PC-9 (cell line): ENCODE measurements at regions not wholly inside any gene's neighbourhood (a gene's known extent, or its start where the extent isn't known, plus 50 kb on each side); places are given as distances from the start of the nearest gene placed in this dataset.

Experiments used
- BruUV-seq: library from RNA; stranded (reverse); fragments of 400-500 nt; replicated peaks from 2 replicates; lab custom pipeline; 2021; lab: Mats Ljungman, UMichigan
- CTCF ChIA-PET: fragments of 300-600 bp; sonication (Branson Sonifier 250); formaldehyde crosslinking; loops from one replicate; lab custom pipeline; 2022; ENCODE audit warnings: antibody characterized with exemption; lab: Charles Lee
- POLR2A ChIA-PET: fragments of 300-600 bp; sonication (Branson Sonifier 250); formaldehyde crosslinking; loops from one replicate; lab custom pipeline; 2022; ENCODE audit warnings: antibody characterized with exemption; ENCODE audit not compliant: unreplicated experiment; lab: Charles Lee
- DNase-seq, 2 experiments: peaks; one replicate each; pipeline versions ENCODE4 v3.0.0 to v3.0.0-alpha.2; 2015 to 2022; ENCODE audit warnings: mixed read lengths in 1 of 2
- H2AFZ ChIP-seq: fragments of 200-600 bp; sonication (generic); 2 replicates; pipeline ENCODE4 v1.8.1; 2017; ENCODE audit warnings: antibody characterized with exemption
- H3F3A ChIP-seq: fragments of 200-600 bp; sonication (generic); 2 replicates; pipeline ENCODE4 v1.8.1; 2017; ENCODE audit warnings: antibody characterized with exemption, mild to moderate bottlenecking, low read depth; ENCODE audit not compliant: insufficient read depth
- H3K27ac ChIP-seq: fragments of 200-600 bp; sonication (generic); 2 replicates; pipeline ENCODE4 v1.6.1; 2016; ENCODE audit warnings: mixed run types
- H3K27me3 ChIP-seq: fragments of 200-600 bp; sonication (generic); 2 replicates; pipeline ENCODE4 v1.6.1; 2016; ENCODE audit warnings: low read depth, mixed run types; ENCODE audit not compliant: insufficient read depth
- H3K36me3 ChIP-seq: fragments of 200-600 bp; sonication (generic); 2 replicates; pipeline ENCODE4 v1.6.1; 2016; ENCODE audit warnings: low read depth, mixed run types
- H3K4me1 ChIP-seq: fragments of 200-600 bp; sonication (generic); replicated peaks from 2 replicates; pipeline ENCODE4 v1.6.1; 2016; ENCODE audit warnings: mixed run types; ENCODE audit not compliant: insufficient read depth
- H3K4me2 ChIP-seq: fragments of 200-600 bp; sonication (generic); 2 replicates; pipeline ENCODE4 v1.6.1; 2017; ENCODE audit warnings: mixed run types
- H3K4me3 ChIP-seq: fragments of 200-600 bp; sonication (generic); 2 replicates; pipeline ENCODE4 v1.6.1; 2016; ENCODE audit warnings: mixed run types
- H3K79me2 ChIP-seq: fragments of 200-600 bp; sonication (generic); 2 replicates; pipeline ENCODE4 v1.6.1; 2017; ENCODE audit warnings: low read depth, mixed run types
- H3K9me2 ChIP-seq: fragments of 200-600 bp; sonication (generic); 2 replicates; pipeline ENCODE4 v1.8.1; 2017; ENCODE audit warnings: mild to moderate bottlenecking; ENCODE audit not compliant: insufficient read depth
- H3K9me3 ChIP-seq: fragments of 200-600 bp; sonication (generic); 2 replicates; pipeline ENCODE4 v1.8.1; 2016; ENCODE audit warnings: low read depth; ENCODE audit not compliant: insufficient read depth
- H4K20me1 ChIP-seq: fragments of 200-600 bp; sonication (generic); 2 replicates; pipeline ENCODE4 v1.8.1; 2017; ENCODE audit not compliant: insufficient read depth
- EZH2 ChIP-seq: fragments of 200-600 bp; sonication (generic); IDR thresholded peaks from 2 replicates; pipeline ENCODE4 v1.8.0; 2017; ENCODE audit warnings: antibody characterized with exemption, low read depth
- intact Hi-C: fragments of 100-400 bp; cut with micrococcal nuclease; formaldehyde crosslinking; loops from one replicate; pipeline ENCODE4 v1.10.0; 2022; ENCODE audit not compliant: unreplicated experiment
- TF ChIP-seq, protein P1 (sequence below): fragments of 200-600 bp; sonication (generic); conservative IDR thresholded peaks from 2 replicates; pipeline ENCODE4 v1.6.1; 2017; ENCODE audit warnings: mixed run types, antibody characterized with exemption, mild to moderate bottlenecking, moderate library complexity

DNA sequence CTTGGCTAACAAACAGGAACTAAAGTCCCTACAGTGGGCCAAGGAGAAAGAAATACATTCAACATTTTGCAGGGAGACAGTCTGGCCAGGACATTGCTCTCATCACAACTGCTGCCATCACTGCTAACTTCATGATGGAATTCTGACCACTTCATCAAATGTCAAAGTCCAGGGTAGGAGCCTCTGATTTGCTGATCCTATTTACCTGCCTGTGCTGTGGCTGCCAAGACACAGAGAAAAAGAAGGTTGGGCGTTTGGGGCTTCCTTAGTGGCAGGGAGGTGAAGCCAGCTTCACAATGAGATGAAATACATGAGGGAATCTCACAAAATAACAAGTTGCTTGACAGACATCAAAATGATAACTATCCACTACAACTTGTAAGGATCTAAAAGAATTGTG lies 343.9 kb upstream of the CADM1 start:
- intact Hi-C loops: no loop called here
- Histone ChIP-seq H3K27me3 (no peaks in the 10 kb centered on the region), H3F3A (no peaks in the 10 kb centered on the region), H3K4me2 (no peak overlapping the region), H3K27ac (no peak overlapping the region), H3K9me2 (no peaks in the 10 kb centered on the region), H3K9me3 (no peaks in the 10 kb centered on the region), H3K79me2 (no peaks in the 10 kb centered on the region), H3K36me3 (no peaks in the 10 kb centered on the region), H4K20me1 (no peaks in the 10 kb centered on the region), H3K4me3 (no peak overlapping the region), H2AFZ (no peak overlapping the region), H3K4me1 (no peaks in the 10 kb centered on the region)
- ChIA-PET CTCF (no interaction called here), POLR2A (no interaction called here)
- TF ChIP-seq, protein P1, sequence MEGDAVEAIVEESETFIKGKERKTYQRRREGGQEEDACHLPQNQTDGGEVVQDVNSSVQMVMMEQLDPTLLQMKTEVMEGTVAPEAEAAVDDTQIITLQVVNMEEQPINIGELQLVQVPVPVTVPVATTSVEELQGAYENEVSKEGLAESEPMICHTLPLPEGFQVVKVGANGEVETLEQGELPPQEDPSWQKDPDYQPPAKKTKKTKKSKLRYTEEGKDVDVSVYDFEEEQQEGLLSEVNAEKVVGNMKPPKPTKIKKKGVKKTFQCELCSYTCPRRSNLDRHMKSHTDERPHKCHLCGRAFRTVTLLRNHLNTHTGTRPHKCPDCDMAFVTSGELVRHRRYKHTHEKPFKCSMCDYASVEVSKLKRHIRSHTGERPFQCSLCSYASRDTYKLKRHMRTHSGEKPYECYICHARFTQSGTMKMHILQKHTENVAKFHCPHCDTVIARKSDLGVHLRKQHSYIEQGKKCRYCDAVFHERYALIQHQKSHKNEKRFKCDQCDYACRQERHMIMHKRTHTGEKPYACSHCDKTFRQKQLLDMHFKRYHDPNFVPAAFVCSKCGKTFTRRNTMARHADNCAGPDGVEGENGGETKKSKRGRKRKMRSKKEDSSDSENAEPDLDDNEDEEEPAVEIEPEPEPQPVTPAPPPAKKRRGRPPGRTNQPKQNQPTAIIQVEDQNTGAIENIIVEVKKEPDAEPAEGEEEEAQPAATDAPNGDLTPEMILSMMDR: no peak
- no peak for TF ChIP-seq EZH2
- no TSS peak for BruUV-seq
- no peak for DNase-seq

DNA sequence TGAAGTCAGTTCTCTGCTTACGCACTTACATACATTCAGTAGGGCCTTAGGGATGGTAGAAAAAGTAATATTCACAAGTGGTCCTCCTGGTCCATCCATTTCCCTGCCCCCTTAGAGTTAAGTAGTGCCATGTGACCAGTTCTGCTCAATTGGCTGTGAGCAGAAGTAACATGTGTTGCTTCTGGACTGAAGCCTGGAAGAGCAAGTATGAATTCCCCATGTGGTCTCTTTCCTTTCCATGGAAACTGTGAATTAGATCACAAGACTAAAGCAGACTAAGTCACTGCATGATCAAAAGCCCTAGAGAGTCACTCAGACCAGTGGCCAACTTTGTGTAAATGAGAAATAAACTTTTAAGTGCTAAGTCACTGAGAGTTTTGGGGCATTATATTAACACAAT lies 341.7 kb upstream of the CADM1 start:
- TF ChIP-seq EZH2: no peak
- TF ChIP-seq, protein P1: no peak
- no peaks in the 10 kb centered on the region for H3K79me2 ChIP-seq
- H3F3A ChIP-seq: no peaks in the 10 kb centered on the region
- POLR2A ChIA-PET: no interaction called here
- no peak overlapping the region for H3K4me2 ChIP-seq
- no peak overlapping the region for H3K4me3 ChIP-seq
- H4K20me1 ChIP-seq: no peaks in the 10 kb centered on the region
- intact Hi-C loops: no loop called here
- no peak for DNase-seq
- no peak overlapping the region for H3K27ac ChIP-seq
- no peaks in the 10 kb centered on the region for H3K9me2 ChIP-seq
- no peaks in the 10 kb centered on the region for H3K36me3 ChIP-seq
- H3K27me3 ChIP-seq: no peaks in the 10 kb centered on the region
- CTCF ChIA-PET: no interaction called here
- BruUV-seq: no TSS peak
- no peaks in the 10 kb centered on the region for H3K4me1 ChIP-seq
- no peak overlapping the region for H2AFZ ChIP-seq
- no peaks in the 10 kb centered on the region for H3K9me3 ChIP-seq

DNA sequence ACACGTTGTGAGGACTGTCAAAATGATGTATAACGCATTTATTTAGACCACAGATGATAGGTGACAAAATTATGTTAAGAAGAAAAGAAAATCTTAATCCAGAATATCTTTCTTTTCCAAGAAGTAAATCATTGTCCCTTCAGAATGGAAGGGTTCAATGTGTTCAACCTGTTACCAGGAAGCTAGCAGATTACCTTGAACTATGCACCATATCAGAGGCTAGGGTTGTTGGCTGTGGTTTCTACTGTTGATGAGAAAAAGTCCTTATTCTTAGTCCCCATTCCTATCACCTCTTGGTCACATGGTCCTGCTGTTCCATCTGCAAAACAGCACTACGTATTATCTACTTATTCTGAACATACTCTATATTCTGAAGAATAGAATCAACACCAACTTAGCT lies 339.5 kb upstream of the CADM1 start:
- Histone ChIP-seq H3K27ac (no peak overlapping the region), H3K4me2 (no peak overlapping the region), H2AFZ (no peak overlapping the region), H3K4me3 (no peak overlapping the region), H3K9me2 (no peaks in the 10 kb centered on the region), H3K36me3 (no peaks in the 10 kb centered on the region), H3F3A (no peaks in the 10 kb centered on the region), H3K9me3 (no peaks in the 10 kb centered on the region), H4K20me1 (no peaks in the 10 kb centered on the region), H3K4me1 (no peaks in the 10 kb centered on the region), H3K27me3 (no peaks in the 10 kb centered on the region), H3K79me2 (no peaks in the 10 kb centered on the region)
- CTCF ChIA-PET: no interaction called here
- no TSS peak for BruUV-seq
- intact Hi-C loops: no loop called here
- no peak for TF ChIP-seq EZH2
- TF ChIP-seq, protein P1: no peak
- no peak for DNase-seq
- POLR2A ChIA-PET: no interaction called here
